ENCODE measurements at regions not wholly inside any gene's neighbourhood (a gene's known extent, or its start where the extent isn't known, plus 50 kb on each side); places are given as distances from the start of the nearest gene placed in this dataset.

- no peak for TF ChIP-seq CTCF (IDR thresholded peaks at IDR 0.05; ENCODE audit: low read depth, low read length, missing control alignments)
- no peak overlapping the region for H3K4me3 ChIP-seq (replicated peaks; ENCODE audit: low read depth, low read length)
- DNase-seq (ENCODE audit: extremely low read depth, low read depth), result no peak
Measured at GRCh38 chr2:189291460-189291859, 111.9 kb upstream of the COL5A2 start.

- TF ChIP-seq CTCF (IDR thresholded peaks at IDR 0.05; ENCODE audit: low read depth, low read length, missing control alignments), result no peak
- no peak for DNase-seq (ENCODE audit: extremely low read depth, low read depth)
- no peak overlapping the region for H3K4me3 ChIP-seq (replicated peaks; ENCODE audit: low read depth, low read length)
Measured at GRCh38 chr2:189293164-189293563, 113.6 kb upstream of the COL5A2 start.

GRCh38 chr2:189297446-189297845, 117.9 kb upstream of the COL5A2 start:
- no peak for TF ChIP-seq CTCF (IDR thresholded peaks at IDR 0.05; ENCODE audit: low read depth, low read length, missing control alignments)
- DNase-seq (ENCODE audit: extremely low read depth, low read depth), result no peak
- no peak overlapping the region for H3K4me3 ChIP-seq (replicated peaks; ENCODE audit: low read depth, low read length)

DNA sequence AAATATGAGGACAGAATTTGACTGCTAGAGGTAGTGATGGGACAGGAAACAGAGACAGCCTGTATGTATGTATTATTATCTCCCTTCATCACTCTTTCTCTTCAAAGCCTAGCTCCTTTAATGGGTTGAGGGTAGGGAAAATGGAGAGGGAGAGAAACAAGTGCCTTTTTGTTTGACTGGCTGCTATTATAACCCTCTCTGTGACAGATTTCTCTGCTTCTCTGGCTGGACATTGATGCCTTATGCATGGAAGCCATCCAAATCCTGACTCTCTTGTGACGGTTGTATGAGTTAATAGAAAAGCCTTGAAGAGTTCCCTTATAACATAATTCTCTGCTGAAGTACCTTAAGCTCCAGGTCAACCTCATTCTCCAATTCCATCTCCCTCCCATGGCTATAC, 118.5 kb upstream of the COL5A2 start:
- TF ChIP-seq CTCF (IDR thresholded peaks at IDR 0.05; ENCODE audit: low read depth, low read length, missing control alignments), result no peak
- DNase-seq (ENCODE audit: extremely low read depth, low read depth), result no peak
- no peak overlapping the region for H3K4me3 ChIP-seq (replicated peaks; ENCODE audit: low read depth, low read length)

DNA sequence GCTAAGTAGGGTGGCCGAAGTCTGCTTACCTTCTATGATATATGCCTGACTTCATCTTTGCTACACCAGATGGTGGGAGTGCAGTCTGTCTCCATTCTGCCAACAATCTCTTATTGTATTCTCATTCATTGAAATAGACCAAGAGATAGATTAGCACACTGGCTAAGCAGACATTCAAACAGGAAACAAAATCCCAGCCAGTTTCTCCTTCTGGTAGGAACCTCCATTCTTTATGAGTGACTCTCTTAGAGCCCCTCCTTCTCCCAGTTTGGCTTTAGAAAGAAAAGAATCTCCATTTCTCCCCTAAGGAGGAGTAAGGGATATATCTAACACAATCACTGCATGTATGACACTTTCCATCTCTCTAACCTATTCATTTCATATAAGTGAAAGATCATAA, 118.9 kb upstream of the COL5A2 start:
- no peak for DNase-seq (ENCODE audit: extremely low read depth, low read depth)
- no peak for TF ChIP-seq CTCF (IDR thresholded peaks at IDR 0.05; ENCODE audit: low read depth, low read length, missing control alignments)
- H3K4me3 ChIP-seq (replicated peaks; ENCODE audit: low read depth, low read length), result no peak overlapping the region

DNA sequence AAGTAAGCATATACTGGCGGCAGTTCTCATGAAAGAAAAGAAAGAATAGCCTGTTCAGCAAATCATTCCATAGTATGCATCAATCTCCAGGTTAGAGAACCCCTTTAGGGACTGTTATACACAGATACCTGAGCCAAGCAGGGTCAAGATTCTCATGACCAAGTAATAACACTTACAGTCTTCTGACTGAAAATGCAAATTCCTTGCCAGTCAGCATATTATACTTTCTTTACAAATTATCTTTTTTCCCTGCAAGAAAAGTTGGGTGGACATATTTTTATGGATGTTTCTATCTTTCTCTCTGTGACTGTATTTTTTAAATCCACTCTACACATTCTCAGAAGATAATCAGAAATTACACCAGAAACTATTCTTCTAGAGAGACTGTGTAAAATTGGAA, 120.4 kb upstream of the COL5A2 start:
- H3K4me3 ChIP-seq (replicated peaks; ENCODE audit: low read depth, low read length), result no peak overlapping the region
- no peak for TF ChIP-seq CTCF (IDR thresholded peaks at IDR 0.05; ENCODE audit: low read depth, low read length, missing control alignments)

GRCh38 chr2:189300916-189301315, 121.4 kb upstream of the COL5A2 start:
- no peak overlapping the region for H3K4me3 ChIP-seq (replicated peaks; ENCODE audit: low read depth, low read length)
- no peak for TF ChIP-seq CTCF (IDR thresholded peaks at IDR 0.05; ENCODE audit: low read depth, low read length, missing control alignments)
- DNase-seq (ENCODE audit: extremely low read depth, low read depth), result no peak

More for the DNA sequence above, 120.4 kb upstream of the COL5A2 start:
- DNase-seq (ENCODE audit: extremely low read depth, low read depth), result no peak
